ENCODE measurements at regions not wholly inside any gene's neighbourhood (a gene's known extent, or its start where the extent isn't known, plus 50 kb on each side); places are given as distances from the start of the nearest gene placed in this dataset.

GRCh38 chr5:106307265-106307664 lies 1363.5 kb downstream of the EFNA5 start:
- TF ChIP-seq CTCF (IDR thresholded peaks at IDR 0.05) (no peak), POLR2A (IDR thresholded peaks at IDR 0.05) (no peak)

Measured in right lobe of liver (tissue), 4 donors.